Endothelial cell of umbilical vein (primary cell): ENCODE measurements at regions not wholly inside any gene's neighbourhood (a gene's known extent, or its start where the extent isn't known, plus 50 kb on each side); places are given as distances from the start of the nearest gene placed in this dataset.

Source experiments
- BruUV-seq: library from RNA; stranded (reverse); fragments of 400-500 nt; replicated peaks from 2 replicates; lab custom pipeline; 2021; lab: Mats Ljungman, UMichigan
- CTCF ChIA-PET: fragments of 300-600, 350-600 bp; sonication (Branson Sonifier 250); formaldehyde crosslinking; loops from one replicate; lab custom pipeline; 2021; ENCODE audit warnings: antibody characterized with exemption, inconsistent platforms; lab: Charles Lee
- POLR2A ChIA-PET: fragments of 300-600, 350-600 bp; sonication (Branson Sonifier 250); formaldehyde crosslinking; loops from one replicate; lab custom pipeline; 2021; ENCODE audit warnings: antibody characterized with exemption, inconsistent platforms; lab: Charles Lee
- DNase-seq: peaks from one replicate; pipeline ENCODE4 v3.0.0-alpha.2; 2011; ENCODE audit warnings: low read depth, low spot score
- FAIRE-seq: peaks from 2 replicates; lab custom pipeline; 2011; peaks lifted over from hg19 to GRCh38; lab: Jason Lieb, UNC
- H2AFZ ChIP-seq: 2 replicates; pipeline ENCODE4 v1.6.0; 2012; ENCODE audit warnings: low read depth, low read length, control low read depth, inconsistent platforms
- H3K27ac ChIP-seq: 2 replicates; pipeline ENCODE4 v1.5.1; 2011; ENCODE audit warnings: low read depth, mild to moderate bottlenecking, control low read depth, low read length, moderate library complexity; ENCODE audit not compliant: insufficient read depth
- H3K27me3 ChIP-seq, 2 experiments: 2 replicates each; pipeline versions ENCODE4 v1.6.0 to v1.6.1; 2011; ENCODE audit warnings: low read length in 2 of 2, mixed read lengths in 1 of 2; ENCODE audit not compliant: control insufficient read depth in 2 of 2, insufficient read depth in 2 of 2
- H3K36me3 ChIP-seq, 2 experiments: 2 replicates in 1 of 2; 3 replicates in 1 of 2; pipeline ENCODE4 v1.5.1; 2011; ENCODE audit warnings: low read length in 2 of 2, mild to moderate bottlenecking in 1 of 2, moderate library complexity in 1 of 2; ENCODE audit not compliant: control insufficient read depth in 2 of 2, insufficient read depth in 2 of 2; ENCODE audit errors: extremely low read depth in 1 of 2
- H3K4me1 ChIP-seq: 3 replicates; pipeline ENCODE4 v1.5.1; 2011; ENCODE audit warnings: mild to moderate bottlenecking, low read length; ENCODE audit not compliant: control insufficient read depth, insufficient read depth; ENCODE audit errors: extremely low read depth
- H3K4me2 ChIP-seq: 2 replicates; pipeline ENCODE4 v1.6.1; 2011; ENCODE audit warnings: low read length, control low read depth, mixed read lengths; ENCODE audit not compliant: insufficient read depth
- H3K4me3 ChIP-seq, 3 experiments: fragments of 200-600 bp in 1 of 3; sonication (generic), shearing (Covaris generic) in 1 of 3; replicated peaks in 1 of 3; 2 replicates each; pipeline ENCODE4 v1.5.1; 2011 to 2016; ENCODE audit warnings: control low read depth in 3 of 3, low read length in 3 of 3, mild to moderate bottlenecking in 2 of 3, inconsistent platforms in 1 of 3, low read depth in 1 of 3, moderate library complexity in 1 of 3; ENCODE audit not compliant: insufficient read depth in 1 of 3
- H3K79me2 ChIP-seq: 2 replicates; pipeline ENCODE4 v1.6.0; 2012; ENCODE audit warnings: low read length, inconsistent platforms; ENCODE audit not compliant: control insufficient read depth, insufficient read depth
- H3K9ac ChIP-seq: replicated peaks from 2 replicates; pipeline ENCODE3; 2011; ENCODE audit warnings: low read length, control low read depth; ENCODE audit not compliant: insufficient read depth; ENCODE audit errors: extremely low read depth
- H3K9me1 ChIP-seq: replicated peaks from 3 replicates; pipeline ENCODE4 v1.6.0; 2011; ENCODE audit warnings: mild to moderate bottlenecking, low read length; ENCODE audit not compliant: control insufficient read depth, insufficient read depth; ENCODE audit errors: extremely low read depth
- H3K9me3 ChIP-seq: replicated peaks from 2 replicates; pipeline ENCODE4 v1.5.1; 2012; ENCODE audit warnings: low read length, inconsistent platforms; ENCODE audit not compliant: control insufficient read depth, insufficient read depth
- H4K20me1 ChIP-seq: replicated peaks from 2 replicates; pipeline ENCODE3; 2011; ENCODE audit warnings: mild to moderate bottlenecking, low read length; ENCODE audit not compliant: control insufficient read depth, insufficient read depth; ENCODE audit errors: extremely low read depth
- CTCF ChIP-seq, 2 donors: IDR thresholded peaks; 1 replicate in 1 of 2; 2 replicates in 1 of 2; pipeline ENCODE4 v1.5.1; 2011; ENCODE audit warnings: low read length in 2 of 2, mild to moderate bottlenecking in 2 of 2, moderate library complexity in 2 of 2, control low read depth in 1 of 2, inconsistent platforms in 1 of 2, low read depth in 1 of 2; ENCODE audit not compliant: insufficient read depth in 1 of 2; ENCODE audit errors: extremely low read depth in 1 of 2
- EZH2 ChIP-seq: IDR thresholded peaks from 2 replicates; pipeline ENCODE4 v1.6.1; 2012; ENCODE audit warnings: borderline replicate concordance, low read depth, mild to moderate bottlenecking, moderate library complexity, low read length, inconsistent platforms; ENCODE audit not compliant: severe bottlenecking
- FOS ChIP-seq: IDR thresholded peaks from 2 replicates; pipeline ENCODE4 v1.6.1; 2011; ENCODE audit warnings: mild to moderate bottlenecking, low read length, moderate library complexity, borderline replicate concordance; ENCODE audit not compliant: insufficient read depth
- GATA2 ChIP-seq: IDR thresholded peaks from 2 replicates; pipeline ENCODE4 v1.7.0; 2011; ENCODE audit warnings: low read depth, mild to moderate bottlenecking, moderate library complexity, mixed read lengths, low read length; ENCODE audit not compliant: insufficient read length, insufficient read depth
- JUN ChIP-seq: IDR thresholded peaks from 2 replicates; pipeline ENCODE4 v1.6.1; 2011; ENCODE audit warnings: borderline replicate concordance, low read depth; ENCODE audit not compliant: insufficient read length, insufficient read depth
- MYC ChIP-seq: IDR thresholded peaks from one replicate; pipeline ENCODE4 v1.6.1; 2011; ENCODE audit warnings: mild to moderate bottlenecking, low read depth, low read length
- POLR2A ChIP-seq: IDR thresholded peaks from 2 replicates; pipeline ENCODE4 v1.6.1; 2012; ENCODE audit warnings: low read depth, mild to moderate bottlenecking, control low read depth, low read length
- POLR2AphosphoS5 ChIP-seq: IDR thresholded peaks from 2 replicates; pipeline ENCODE4 v1.6.1; 2012; ENCODE audit warnings: low read depth, mild to moderate bottlenecking, control low read depth, low read length, moderate library complexity; ENCODE audit not compliant: insufficient read depth
- dilution Hi-C: fragments of 300-500 bp; cut with MboI; formaldehyde crosslinking; loops from one replicate; pipeline ENCODE4 v1.15.0; 2019; ENCODE audit warnings: low sequenced_read_pairs; ENCODE audit not compliant: extremely low pct_ligation_motif_present
- intact Hi-C: fragments of 100-400 bp; cut with micrococcal nuclease; formaldehyde crosslinking; loops from one replicate; pipeline ENCODE4 v1.10.0; 2022
- TF ChIP-seq, protein P1 (sequence below): IDR thresholded peaks from 2 replicates; pipeline ENCODE4 v1.6.1; 2011; ENCODE audit not compliant: insufficient read depth, insufficient read length

GRCh38 chr17:59470624-59471297, 94.6 kb upstream of the DHX40 start:
- no TSS peak for BruUV-seq
- intact Hi-C loops (no loop called here), dilution Hi-C loops (no loop called here)
- no peak overlapping the region for H3K9ac ChIP-seq
- FAIRE-seq (no peak), DNase-seq (no peak)
- POLR2A ChIA-PET, result no interaction called here
- H3K4me1 ChIP-seq, result no peaks in the 10 kb centered on the region
- H2AFZ ChIP-seq, result no peak overlapping the region
- H3K79me2 ChIP-seq, result no peaks in the 10 kb centered on the region
- TF ChIP-seq FOS (no peak), JUN (no peak), POLR2AphosphoS5 (no peak), POLR2A (no peak), GATA2 (no peak), CTCF (IDR thresholded peaks at IDR 0.05; ENCODE audit: extremely low read depth in 1 of 2, insufficient read depth in 1 of 2, low read depth in 1 of 2, low read length in 2 of 2) (no peak), MYC (no peak), EZH2 (no peak)
- TF ChIP-seq, protein P1, sequence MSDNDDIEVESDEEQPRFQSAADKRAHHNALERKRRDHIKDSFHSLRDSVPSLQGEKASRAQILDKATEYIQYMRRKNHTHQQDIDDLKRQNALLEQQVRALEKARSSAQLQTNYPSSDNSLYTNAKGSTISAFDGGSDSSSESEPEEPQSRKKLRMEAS, result no peak
- CTCF ChIA-PET, result interaction anchor here (0.6 to 1.0 kb wide), 3 partner anchors 19 to 51 kb away, joined by 3 read pairs; no protein-coding TSS in a partner anchor
- no peaks in the 10 kb centered on the region for H3K9me1 ChIP-seq
- no peaks in the 10 kb centered on the region for H3K27me3 ChIP-seq
- no peak overlapping the region for H3K4me3 ChIP-seq
- H3K4me2 ChIP-seq, result no peak overlapping the region
- H3K9me3 ChIP-seq, result no peaks in the 10 kb centered on the region
- H3K36me3 ChIP-seq, result no peaks in the 10 kb centered on the region
- no peak overlapping the region for H3K27ac ChIP-seq
- H4K20me1 ChIP-seq, result no peaks in the 10 kb centered on the region
